Endothelial cell of umbilical vein (primary cell): ENCODE measurements at regions not wholly inside any gene's neighbourhood (a gene's known extent, or its start where the extent isn't known, plus 50 kb on each side); places are given as distances from the start of the nearest gene placed in this dataset.

ENCODE experiments used
- BruUV-seq: library from RNA; stranded (reverse); fragments of 400-500 nt; replicated peaks from 2 replicates; lab custom pipeline; 2021; lab: Mats Ljungman, UMichigan
- CTCF ChIA-PET: fragments of 300-600, 350-600 bp; sonication (Branson Sonifier 250); formaldehyde crosslinking; loops from one replicate; lab custom pipeline; 2021; ENCODE audit warnings: antibody characterized with exemption, inconsistent platforms; lab: Charles Lee
- POLR2A ChIA-PET: fragments of 300-600, 350-600 bp; sonication (Branson Sonifier 250); formaldehyde crosslinking; loops from one replicate; lab custom pipeline; 2021; ENCODE audit warnings: antibody characterized with exemption, inconsistent platforms; lab: Charles Lee
- DNase-seq: peaks from one replicate; pipeline ENCODE4 v3.0.0-alpha.2; 2011; ENCODE audit warnings: low read depth, low spot score
- FAIRE-seq: peaks from 2 replicates; lab custom pipeline; 2011; peaks lifted over from hg19 to GRCh38; lab: Jason Lieb, UNC
- H2AFZ ChIP-seq: 2 replicates; pipeline ENCODE4 v1.6.0; 2012; ENCODE audit warnings: low read depth, low read length, control low read depth, inconsistent platforms
- H3K27ac ChIP-seq: 2 replicates; pipeline ENCODE4 v1.5.1; 2011; ENCODE audit warnings: low read depth, mild to moderate bottlenecking, control low read depth, low read length, moderate library complexity; ENCODE audit not compliant: insufficient read depth
- H3K27me3 ChIP-seq, 2 experiments: 2 replicates each; pipeline versions ENCODE4 v1.6.0 to v1.6.1; 2011; ENCODE audit warnings: low read length in 2 of 2, mixed read lengths in 1 of 2; ENCODE audit not compliant: control insufficient read depth in 2 of 2, insufficient read depth in 2 of 2
- H3K36me3 ChIP-seq, 2 experiments: 2 replicates in 1 of 2; 3 replicates in 1 of 2; pipeline ENCODE4 v1.5.1; 2011; ENCODE audit warnings: low read length in 2 of 2, mild to moderate bottlenecking in 1 of 2, moderate library complexity in 1 of 2; ENCODE audit not compliant: control insufficient read depth in 2 of 2, insufficient read depth in 2 of 2; ENCODE audit errors: extremely low read depth in 1 of 2
- H3K4me1 ChIP-seq: 3 replicates; pipeline ENCODE4 v1.5.1; 2011; ENCODE audit warnings: mild to moderate bottlenecking, low read length; ENCODE audit not compliant: control insufficient read depth, insufficient read depth; ENCODE audit errors: extremely low read depth
- H3K4me2 ChIP-seq: 2 replicates; pipeline ENCODE4 v1.6.1; 2011; ENCODE audit warnings: low read length, control low read depth, mixed read lengths; ENCODE audit not compliant: insufficient read depth
- H3K4me3 ChIP-seq, 3 experiments: fragments of 200-600 bp in 1 of 3; sonication (generic), shearing (Covaris generic) in 1 of 3; replicated peaks in 1 of 3; 2 replicates each; pipeline ENCODE4 v1.5.1; 2011 to 2016; ENCODE audit warnings: control low read depth in 3 of 3, low read length in 3 of 3, mild to moderate bottlenecking in 2 of 3, inconsistent platforms in 1 of 3, low read depth in 1 of 3, moderate library complexity in 1 of 3; ENCODE audit not compliant: insufficient read depth in 1 of 3
- H3K79me2 ChIP-seq: 2 replicates; pipeline ENCODE4 v1.6.0; 2012; ENCODE audit warnings: low read length, inconsistent platforms; ENCODE audit not compliant: control insufficient read depth, insufficient read depth
- H3K9ac ChIP-seq: replicated peaks from 2 replicates; pipeline ENCODE3; 2011; ENCODE audit warnings: low read length, control low read depth; ENCODE audit not compliant: insufficient read depth; ENCODE audit errors: extremely low read depth
- H3K9me1 ChIP-seq: replicated peaks from 3 replicates; pipeline ENCODE4 v1.6.0; 2011; ENCODE audit warnings: mild to moderate bottlenecking, low read length; ENCODE audit not compliant: control insufficient read depth, insufficient read depth; ENCODE audit errors: extremely low read depth
- H3K9me3 ChIP-seq: replicated peaks from 2 replicates; pipeline ENCODE4 v1.5.1; 2012; ENCODE audit warnings: low read length, inconsistent platforms; ENCODE audit not compliant: control insufficient read depth, insufficient read depth
- H4K20me1 ChIP-seq: replicated peaks from 2 replicates; pipeline ENCODE3; 2011; ENCODE audit warnings: mild to moderate bottlenecking, low read length; ENCODE audit not compliant: control insufficient read depth, insufficient read depth; ENCODE audit errors: extremely low read depth
- CTCF ChIP-seq, 2 donors: IDR thresholded peaks; 1 replicate in 1 of 2; 2 replicates in 1 of 2; pipeline ENCODE4 v1.5.1; 2011; ENCODE audit warnings: low read length in 2 of 2, mild to moderate bottlenecking in 2 of 2, moderate library complexity in 2 of 2, control low read depth in 1 of 2, inconsistent platforms in 1 of 2, low read depth in 1 of 2; ENCODE audit not compliant: insufficient read depth in 1 of 2; ENCODE audit errors: extremely low read depth in 1 of 2
- EZH2 ChIP-seq: IDR thresholded peaks from 2 replicates; pipeline ENCODE4 v1.6.1; 2012; ENCODE audit warnings: borderline replicate concordance, low read depth, mild to moderate bottlenecking, moderate library complexity, low read length, inconsistent platforms; ENCODE audit not compliant: severe bottlenecking
- FOS ChIP-seq: IDR thresholded peaks from 2 replicates; pipeline ENCODE4 v1.6.1; 2011; ENCODE audit warnings: mild to moderate bottlenecking, low read length, moderate library complexity, borderline replicate concordance; ENCODE audit not compliant: insufficient read depth
- GATA2 ChIP-seq: IDR thresholded peaks from 2 replicates; pipeline ENCODE4 v1.7.0; 2011; ENCODE audit warnings: low read depth, mild to moderate bottlenecking, moderate library complexity, mixed read lengths, low read length; ENCODE audit not compliant: insufficient read length, insufficient read depth
- JUN ChIP-seq: IDR thresholded peaks from 2 replicates; pipeline ENCODE4 v1.6.1; 2011; ENCODE audit warnings: borderline replicate concordance, low read depth; ENCODE audit not compliant: insufficient read length, insufficient read depth
- MAX ChIP-seq: IDR thresholded peaks from 2 replicates; pipeline ENCODE4 v1.6.1; 2011; ENCODE audit not compliant: insufficient read depth, insufficient read length
- MYC ChIP-seq: IDR thresholded peaks from one replicate; pipeline ENCODE4 v1.6.1; 2011; ENCODE audit warnings: mild to moderate bottlenecking, low read depth, low read length
- POLR2A ChIP-seq: IDR thresholded peaks from 2 replicates; pipeline ENCODE4 v1.6.1; 2012; ENCODE audit warnings: low read depth, mild to moderate bottlenecking, control low read depth, low read length
- POLR2AphosphoS5 ChIP-seq: IDR thresholded peaks from 2 replicates; pipeline ENCODE4 v1.6.1; 2012; ENCODE audit warnings: low read depth, mild to moderate bottlenecking, control low read depth, low read length, moderate library complexity; ENCODE audit not compliant: insufficient read depth
- dilution Hi-C: fragments of 300-500 bp; cut with MboI; formaldehyde crosslinking; loops from one replicate; pipeline ENCODE4 v1.15.0; 2019; ENCODE audit warnings: low sequenced_read_pairs; ENCODE audit not compliant: extremely low pct_ligation_motif_present
- intact Hi-C: fragments of 100-400 bp; cut with micrococcal nuclease; formaldehyde crosslinking; loops from one replicate; pipeline ENCODE4 v1.10.0; 2022

DNA sequence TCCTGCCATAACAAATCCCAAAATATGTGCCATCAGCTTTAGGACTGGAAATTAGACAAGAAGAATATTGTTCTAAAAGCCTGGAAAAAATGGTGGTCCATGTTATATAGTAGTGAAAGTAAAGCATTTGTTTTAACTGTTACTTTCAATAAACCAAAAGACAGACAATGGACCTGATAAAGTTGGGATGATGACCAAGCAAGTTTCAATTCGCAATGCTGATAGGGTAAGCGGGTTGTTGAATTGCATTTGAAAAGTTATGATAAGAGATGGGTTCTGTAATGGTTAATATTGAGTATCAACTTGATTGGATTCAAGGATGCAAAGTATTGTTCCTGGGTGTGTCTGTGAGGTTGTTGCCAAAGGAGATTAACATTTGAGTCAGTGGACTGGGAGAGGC is 131.9 kb upstream of the ZC3H12C start:
- no peaks in the 10 kb centered on the region for H3K79me2 ChIP-seq
- POLR2A ChIA-PET, result no interaction called here
- CTCF ChIA-PET, result no interaction called here
- no peaks in the 10 kb centered on the region for H3K9me1 ChIP-seq
- no peaks in the 10 kb centered on the region for H3K36me3 ChIP-seq
- DNase-seq (no peak), FAIRE-seq (no peak)
- no peak overlapping the region for H3K4me3 ChIP-seq
- no peak overlapping the region for H2AFZ ChIP-seq
- no TSS peak for BruUV-seq
- no peaks in the 10 kb centered on the region for H3K27me3 ChIP-seq
- H3K27ac ChIP-seq, result no peak overlapping the region
- H3K4me2 ChIP-seq, result no peak overlapping the region
- no peaks in the 10 kb centered on the region for H3K4me1 ChIP-seq
- no peaks in the 10 kb centered on the region for H3K9me3 ChIP-seq
- TF ChIP-seq FOS (no peak), MAX (no peak), GATA2 (no peak), CTCF (IDR thresholded peaks at IDR 0.05; ENCODE audit: extremely low read depth in 1 of 2, insufficient read depth in 1 of 2, low read depth in 1 of 2, low read length in 2 of 2) (no peak), EZH2 (no peak), MYC (no peak), JUN (no peak), POLR2AphosphoS5 (no peak), POLR2A (no peak)
- no peaks in the 10 kb centered on the region for H4K20me1 ChIP-seq
- dilution Hi-C loops, result no loop called here
- H3K9ac ChIP-seq, result no peak overlapping the region
- intact Hi-C loops, result no loop called here
